ENCODE measurements at regions not wholly inside any gene's neighbourhood (a gene's known extent, or its start where the extent isn't known, plus 50 kb on each side); places are given as distances from the start of the nearest gene placed in this dataset.
"Not testable (repeated sequence)": the region's sequence is repeated elsewhere in the genome, so short reads cannot be mapped to it uniquely, and the experiment has no call there.

DNA sequence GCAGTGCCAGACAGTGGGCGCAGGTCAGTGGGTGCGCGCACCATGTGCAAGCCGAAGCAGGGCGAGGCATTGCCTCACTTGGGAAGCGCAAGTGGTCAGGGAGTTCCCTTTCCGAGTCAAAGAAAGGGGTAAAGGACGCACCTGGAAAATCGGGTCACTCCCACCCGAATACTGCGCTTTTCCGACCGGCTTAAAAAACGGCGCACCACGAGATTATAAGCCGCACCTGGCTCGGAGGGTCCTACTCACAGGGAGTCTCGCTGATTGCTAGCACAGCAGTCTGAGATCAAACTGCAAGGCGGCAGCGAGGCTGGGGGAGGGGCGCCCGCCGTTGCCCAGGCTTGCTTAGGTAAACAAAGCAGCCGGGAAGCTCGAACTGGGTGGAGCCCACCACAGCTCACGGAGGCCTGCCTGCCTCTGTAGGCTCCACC, 77.9 kb downstream of the NR4A2 start:
- in situ Hi-C loops (cut with MboI; ENCODE audit: low pct_ligation_motif_present in 1 of 4, low pct_unique_long_range_greater_than_20kb in 1 of 4, low sequenced_read_pairs in 3 of 4); H3K4me1 ChIP-seq; H3K27me3 ChIP-seq; intact Hi-C loops (cut with DNase I; ENCODE audit: low total_unique reads); DNase-seq; H3K9me3 ChIP-seq; H3K36me3 ChIP-seq: not testable (repeated sequence)
- Histone ChIP-seq H3K27ac (peak overlapping the region in 2 of 4 donors; percentile 2 to 55), H3K4me3 (peak overlapping the region in 1 of 4 donors; percentile 33)
- WGBS, 2 donors (ENCODE audit: low coverage in 1 of 2): 83% methylated on average over 19 of the region's 27 CpGs; no CpG with 5 or more reads in 1 of the 2 donors

DNA sequence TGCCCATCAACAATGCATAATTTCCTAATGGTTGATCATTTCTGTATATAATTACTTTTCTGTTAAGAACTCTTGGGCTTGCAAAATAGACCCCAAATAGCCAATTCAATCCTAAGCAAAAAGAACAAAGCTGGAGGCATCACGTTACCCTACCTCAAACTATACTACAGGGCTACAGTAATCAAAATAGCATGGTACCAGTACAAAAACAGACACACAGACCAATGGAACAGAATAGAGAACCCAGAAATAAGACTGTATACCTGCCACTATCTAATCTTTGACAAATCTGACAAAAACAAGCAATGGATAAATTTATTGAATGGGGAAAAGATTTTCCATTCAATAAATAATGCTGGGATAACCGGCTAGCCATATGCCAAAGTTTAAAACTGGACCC, 78.8 kb downstream of the NR4A2 start:
- peak overlapping the region in 1 of 4 donors; percentile 33 for H3K4me3 ChIP-seq
- intact Hi-C loops (cut with DNase I; ENCODE audit: low total_unique reads): no loop called here
- WGBS, 2 donors (ENCODE audit: low coverage in 1 of 2): 83 to 92% methylated on average over 2 of the region's 2 CpGs
- no peaks in the 10 kb centered on the region for H3K36me3 ChIP-seq
- in situ Hi-C loops (cut with MboI; ENCODE audit: low pct_ligation_motif_present in 1 of 4, low pct_unique_long_range_greater_than_20kb in 1 of 4, low sequenced_read_pairs in 3 of 4): no loop called here
- DNase-seq: no peak
- no peak for TF ChIP-seq EP300 (IDR thresholded peaks at IDR 0.05; ENCODE audit: low read depth)
- TF ChIP-seq POLR2A (IDR thresholded peaks at IDR 0.05): no peak
- TF ChIP-seq POLR2AphosphoS5 (IDR thresholded peaks at IDR 0.05): no peak
- TF ChIP-seq, protein P1, sequence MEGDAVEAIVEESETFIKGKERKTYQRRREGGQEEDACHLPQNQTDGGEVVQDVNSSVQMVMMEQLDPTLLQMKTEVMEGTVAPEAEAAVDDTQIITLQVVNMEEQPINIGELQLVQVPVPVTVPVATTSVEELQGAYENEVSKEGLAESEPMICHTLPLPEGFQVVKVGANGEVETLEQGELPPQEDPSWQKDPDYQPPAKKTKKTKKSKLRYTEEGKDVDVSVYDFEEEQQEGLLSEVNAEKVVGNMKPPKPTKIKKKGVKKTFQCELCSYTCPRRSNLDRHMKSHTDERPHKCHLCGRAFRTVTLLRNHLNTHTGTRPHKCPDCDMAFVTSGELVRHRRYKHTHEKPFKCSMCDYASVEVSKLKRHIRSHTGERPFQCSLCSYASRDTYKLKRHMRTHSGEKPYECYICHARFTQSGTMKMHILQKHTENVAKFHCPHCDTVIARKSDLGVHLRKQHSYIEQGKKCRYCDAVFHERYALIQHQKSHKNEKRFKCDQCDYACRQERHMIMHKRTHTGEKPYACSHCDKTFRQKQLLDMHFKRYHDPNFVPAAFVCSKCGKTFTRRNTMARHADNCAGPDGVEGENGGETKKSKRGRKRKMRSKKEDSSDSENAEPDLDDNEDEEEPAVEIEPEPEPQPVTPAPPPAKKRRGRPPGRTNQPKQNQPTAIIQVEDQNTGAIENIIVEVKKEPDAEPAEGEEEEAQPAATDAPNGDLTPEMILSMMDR (IDR thresholded peaks at IDR 0.05): no peak
- no peaks in the 10 kb centered on the region for H3K4me1 ChIP-seq
- H3K9me3 ChIP-seq: no peaks in the 10 kb centered on the region
- no peaks in the 10 kb centered on the region for H3K27me3 ChIP-seq
- no peak overlapping the region for H3K27ac ChIP-seq

DNA sequence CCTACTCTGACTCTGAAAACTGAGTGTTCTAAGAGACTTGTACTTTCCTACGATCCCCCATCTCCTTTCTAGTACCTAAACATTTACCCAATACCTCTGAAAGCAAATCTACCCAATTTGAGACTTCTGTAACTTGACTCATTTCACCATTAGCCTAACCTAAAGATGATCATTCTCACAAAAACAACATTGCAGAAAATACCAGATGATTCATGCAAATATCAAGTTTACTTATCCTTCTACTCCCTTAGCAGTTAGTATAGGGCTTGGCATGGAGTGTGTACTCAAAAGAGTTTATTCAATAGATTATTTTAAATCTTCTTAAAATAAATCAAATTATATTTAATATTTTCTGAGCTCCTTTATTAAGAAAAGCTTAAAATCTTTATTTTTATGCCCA, 89.6 kb downstream of the NR4A2 start:
- Histone ChIP-seq H3K4me1 (no peaks in the 10 kb centered on the region), H3K4me3 (no peak overlapping the region), H3K9me3 (no peaks in the 10 kb centered on the region), H3K27me3 (no peaks in the 10 kb centered on the region), H3K27ac (no peak overlapping the region), H3K36me3 (no peaks in the 10 kb centered on the region)
- no peak for DNase-seq
- in situ Hi-C loops (cut with MboI; ENCODE audit: low pct_ligation_motif_present in 1 of 4, low pct_unique_long_range_greater_than_20kb in 1 of 4, low sequenced_read_pairs in 3 of 4): no loop called here
- TF ChIP-seq POLR2AphosphoS5 (IDR thresholded peaks at IDR 0.05) (no peak), EP300 (IDR thresholded peaks at IDR 0.05; ENCODE audit: low read depth) (no peak), POLR2A (IDR thresholded peaks at IDR 0.05) (no peak)
- TF ChIP-seq, protein P1 (IDR thresholded peaks at IDR 0.05): no peak
- intact Hi-C loops (cut with DNase I; ENCODE audit: low total_unique reads): no loop called here
- 67 to 81% methylated on average over 1 of the region's 1 CpG for WGBS, 2 donors (ENCODE audit: low coverage in 1 of 2)

- Histone ChIP-seq H3K27ac (no peak overlapping the region), H3K27me3 (no peaks in the 10 kb centered on the region), H3K36me3 (no peaks in the 10 kb centered on the region), H3K4me1 (no peaks in the 10 kb centered on the region), H3K9me3 (no peaks in the 10 kb centered on the region), H3K4me3 (no peak overlapping the region)
- 52 to 60% methylated on average over 1 to 2 of the region's 2 CpGs for WGBS, 2 donors (ENCODE audit: low coverage in 1 of 2)
- intact Hi-C loops (cut with DNase I; ENCODE audit: low total_unique reads) (no loop called here), in situ Hi-C loops (cut with MboI; ENCODE audit: low pct_ligation_motif_present in 1 of 4, low pct_unique_long_range_greater_than_20kb in 1 of 4, low sequenced_read_pairs in 3 of 4) (no loop called here)
- no peak for TF ChIP-seq POLR2AphosphoS5 (IDR thresholded peaks at IDR 0.05)
- TF ChIP-seq, protein P1 (IDR thresholded peaks at IDR 0.05): no peak
- TF ChIP-seq EP300 (IDR thresholded peaks at IDR 0.05; ENCODE audit: low read depth): no peak
- no peak for TF ChIP-seq POLR2A (IDR thresholded peaks at IDR 0.05)
- no peak for DNase-seq
Measured at GRCh38 chr2:156237558-156237957, 95.0 kb downstream of the NR4A2 start.

GRCh38 chr2:156229724-156230362, 102.7 kb downstream of the NR4A2 start:
- Histone ChIP-seq H3K36me3 (no peaks in the 10 kb centered on the region), H3K4me3 (no peak overlapping the region), H3K27me3 (no peaks in the 10 kb centered on the region), H3K27ac (no peak overlapping the region), H3K4me1 (no peaks in the 10 kb centered on the region), H3K9me3 (peaks cover 0 to 8% of the 10 kb centered on the region in 2 donors)
- WGBS, 2 donors (ENCODE audit: low coverage in 1 of 2): 55 to 60% methylated on average over 1 of the region's 1 CpG
- no peak for TF ChIP-seq EP300 (IDR thresholded peaks at IDR 0.05; ENCODE audit: low read depth)
- TF ChIP-seq, protein P1 (IDR thresholded peaks at IDR 0.05): no peak
- no peak for TF ChIP-seq POLR2AphosphoS5 (IDR thresholded peaks at IDR 0.05)
- TF ChIP-seq POLR2A (IDR thresholded peaks at IDR 0.05): no peak
- intact Hi-C loops (cut with DNase I; ENCODE audit: low total_unique reads) (no loop called here), in situ Hi-C loops (cut with MboI; ENCODE audit: low pct_ligation_motif_present in 1 of 4, low pct_unique_long_range_greater_than_20kb in 1 of 4, low sequenced_read_pairs in 3 of 4) (no loop called here)
- DNase-seq: no peak

DNA sequence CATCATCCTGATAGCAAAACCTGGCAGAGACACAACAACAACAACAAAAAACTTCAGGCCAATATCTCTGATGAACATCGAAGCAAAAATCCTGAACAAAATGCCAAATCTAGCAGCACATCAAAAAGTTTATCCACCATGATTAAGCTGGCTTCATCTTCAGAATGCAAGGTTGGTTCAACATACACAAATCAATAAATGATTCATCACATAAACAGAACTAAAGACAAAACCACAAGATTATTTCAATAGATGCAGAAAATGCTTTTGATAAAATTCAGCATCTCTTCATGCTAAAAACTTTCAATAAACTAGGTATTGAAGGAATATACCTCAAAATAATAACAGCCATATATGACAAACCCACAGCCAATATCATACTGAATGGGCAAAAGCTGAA, 109.2 kb downstream of the NR4A2 start:
- intact Hi-C loops (cut with DNase I; ENCODE audit: low total_unique reads); H3K27ac ChIP-seq; H3K27me3 ChIP-seq; H3K4me3 ChIP-seq; DNase-seq; H3K36me3 ChIP-seq; in situ Hi-C loops (cut with MboI; ENCODE audit: low pct_ligation_motif_present in 1 of 4, low pct_unique_long_range_greater_than_20kb in 1 of 4, low sequenced_read_pairs in 3 of 4); H3K4me1 ChIP-seq: not testable (repeated sequence)
- WGBS, 2 donors (ENCODE audit: low coverage in 1 of 2): 73 to 82% methylated on average over 1 of the region's 1 CpG
- H3K9me3 ChIP-seq: peaks cover 8 to 19% of the 10 kb centered on the region in 2 donors
